ENCODE measurements at regions not wholly inside any gene's neighbourhood (a gene's known extent, or its start where the extent isn't known, plus 50 kb on each side); places are given as distances from the start of the nearest gene placed in this dataset.

DNA sequence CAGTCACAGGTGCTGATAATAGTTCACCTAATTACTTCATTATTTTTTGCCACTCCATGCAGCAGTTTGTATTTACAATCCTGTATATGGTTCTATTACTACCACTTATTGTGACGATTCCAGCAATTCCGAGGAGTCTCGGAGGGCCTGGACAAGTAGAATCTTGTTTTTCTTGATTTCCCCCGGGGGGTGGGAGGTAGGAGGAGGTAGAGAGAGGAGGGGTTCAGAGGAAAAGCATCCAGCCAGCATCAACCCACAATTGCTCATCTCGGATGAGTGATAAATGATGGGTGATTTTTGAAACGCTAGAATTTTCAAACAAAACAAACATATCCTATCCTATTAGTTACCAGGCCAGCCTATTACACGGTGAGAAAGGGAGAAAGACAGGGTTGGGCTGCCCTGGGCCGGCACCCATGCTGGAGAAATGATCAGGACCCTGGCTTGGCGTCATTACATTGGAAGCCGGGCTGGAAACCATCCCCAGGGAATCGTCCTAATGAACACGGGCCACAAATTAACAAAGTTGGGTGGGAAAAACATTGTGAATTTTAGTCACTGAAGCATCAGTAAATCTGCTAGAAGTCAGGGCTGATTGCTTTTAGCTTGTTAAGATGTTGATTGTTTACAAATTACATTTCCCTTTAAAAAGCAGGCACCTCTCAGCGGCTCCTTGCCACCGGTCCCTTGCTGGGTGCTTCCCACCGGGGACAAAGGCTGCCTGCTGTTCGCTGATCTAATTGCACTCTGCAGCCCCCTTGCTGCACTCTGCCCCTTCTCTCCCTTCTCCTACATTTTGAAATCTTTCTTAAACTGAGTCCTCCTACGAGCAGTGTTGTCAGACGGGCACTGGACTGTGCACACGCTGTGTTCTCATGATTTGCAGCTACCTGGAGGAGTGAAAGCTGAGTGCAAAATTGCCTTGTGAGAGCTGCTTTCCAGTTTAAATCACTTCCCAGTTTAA is 95.5 kb downstream of the FAM204A start:
- 18% methylated on average over 19 of the region's 19 CpGs for WGBS (ENCODE audit: low lambda C conversion rate, missing lambda C conversion rate)
- Histone ChIP-seq H3K4me3 (no peak overlapping the region), H3K4me2 (no peak overlapping the region), H3K9me2 (replicated peaks; ENCODE audit: insufficient read depth) (no peaks in the 10 kb centered on the region), H2AFZ (no peak overlapping the region), H4K20me1 (ENCODE audit: insufficient read depth, poor library complexity, severe bottlenecking) (no peaks in the 10 kb centered on the region), H3K9me3 (ENCODE audit: low read depth) (no peaks in the 10 kb centered on the region), H3K27me3 (peaks cover 74% of the 10 kb centered on the region), H3K27ac (no peak overlapping the region), H3K4me1 (ENCODE audit: insufficient read depth) (no peaks in the 10 kb centered on the region), H3K79me2 (no peaks in the 10 kb centered on the region), H3K36me3 (replicated peaks; ENCODE audit: insufficient read depth, low read depth) (no peaks in the 10 kb centered on the region)
- no peak for DNase-seq (ENCODE audit: low spot score)
- no peak for TF ChIP-seq EZH2phosphoT487 (IDR thresholded peaks at IDR 0.05; ENCODE audit: low read depth, severe bottlenecking, unreplicated experiment)
- no peak for TF ChIP-seq EZH2 (IDR thresholded peaks at IDR 0.05; ENCODE audit: borderline replicate concordance)

- H3K4me2 ChIP-seq = no peak overlapping the region
- no peaks in the 10 kb centered on the region for H3K36me3 ChIP-seq (replicated peaks; ENCODE audit: insufficient read depth, low read depth)
- no peaks in the 10 kb centered on the region for H3K79me2 ChIP-seq
- WGBS (ENCODE audit: low lambda C conversion rate, missing lambda C conversion rate) = 62% methylated on average over 5 of the region's 5 CpGs
- TF ChIP-seq CTCF (IDR thresholded peaks at IDR 0.05; ENCODE audit: poor library complexity) (no peak), EZH2phosphoT487 (IDR thresholded peaks at IDR 0.05; ENCODE audit: low read depth, severe bottlenecking, unreplicated experiment) (no peak), EZH2 (IDR thresholded peaks at IDR 0.05; ENCODE audit: borderline replicate concordance) (no peak)
- DNase-seq (ENCODE audit: low spot score) = no peak
- H2AFZ ChIP-seq = no peak overlapping the region
- H3K4me3 ChIP-seq = no peak overlapping the region
- peaks cover 86% of the 10 kb centered on the region for H3K27me3 ChIP-seq
- H3K27ac ChIP-seq = no peak overlapping the region
- H3K9me3 ChIP-seq (ENCODE audit: low read depth) = no peaks in the 10 kb centered on the region
- H3K4me1 ChIP-seq (ENCODE audit: insufficient read depth) = no peaks in the 10 kb centered on the region
- H3K9me2 ChIP-seq (replicated peaks; ENCODE audit: insufficient read depth) = no peaks in the 10 kb centered on the region
- no peaks in the 10 kb centered on the region for H4K20me1 ChIP-seq (ENCODE audit: insufficient read depth, poor library complexity, severe bottlenecking)
Measured at GRCh38 chr10:118243907-118244306, 98.2 kb downstream of the FAM204A start.

GRCh38 chr10:118241229-118242137 is 100.6 kb downstream of the FAM204A start:
- DNase-seq (ENCODE audit: low spot score) = peak; percentile 83
- no peak overlapping the region for H2AFZ ChIP-seq
- H3K9me2 ChIP-seq (replicated peaks; ENCODE audit: insufficient read depth) = no peaks in the 10 kb centered on the region
- WGBS (ENCODE audit: low lambda C conversion rate, missing lambda C conversion rate) = 28% methylated on average over 26 of the region's 26 CpGs
- no peak overlapping the region for H3K4me3 ChIP-seq
- no peaks in the 10 kb centered on the region for H3K79me2 ChIP-seq
- no peaks in the 10 kb centered on the region for H3K4me1 ChIP-seq (ENCODE audit: insufficient read depth)
- no peaks in the 10 kb centered on the region for H3K9me3 ChIP-seq (ENCODE audit: low read depth)
- TF ChIP-seq EZH2phosphoT487 (IDR thresholded peaks at IDR 0.05; ENCODE audit: low read depth, severe bottlenecking, unreplicated experiment) (no peak), EZH2 (IDR thresholded peaks at IDR 0.05; ENCODE audit: borderline replicate concordance) (no peak), CTCF (IDR thresholded peaks at IDR 0.05; ENCODE audit: poor library complexity) (peak; percentile 90)
- H3K27me3 ChIP-seq = peaks cover 85% of the 10 kb centered on the region
- H4K20me1 ChIP-seq (ENCODE audit: insufficient read depth, poor library complexity, severe bottlenecking) = no peaks in the 10 kb centered on the region
- H3K4me2 ChIP-seq = peak overlapping the region; percentile 43
- no peaks in the 10 kb centered on the region for H3K36me3 ChIP-seq (replicated peaks; ENCODE audit: insufficient read depth, low read depth)
- H3K27ac ChIP-seq = no peak overlapping the region
